HG02884 (cell line): ENCODE measurements at regions not wholly inside any gene's neighbourhood (a gene's known extent, or its start where the extent isn't known, plus 50 kb on each side); places are given as distances from the start of the nearest gene placed in this dataset.

Source experiments
- ATAC-seq: cut with Tn5 transposase; IDR thresholded peaks from one replicate; pipeline ENCODE4 v1.9.1; 2021; ENCODE audit warnings: mild to moderate bottlenecking, moderate library complexity; ENCODE audit not compliant: unreplicated experiment

DNA sequence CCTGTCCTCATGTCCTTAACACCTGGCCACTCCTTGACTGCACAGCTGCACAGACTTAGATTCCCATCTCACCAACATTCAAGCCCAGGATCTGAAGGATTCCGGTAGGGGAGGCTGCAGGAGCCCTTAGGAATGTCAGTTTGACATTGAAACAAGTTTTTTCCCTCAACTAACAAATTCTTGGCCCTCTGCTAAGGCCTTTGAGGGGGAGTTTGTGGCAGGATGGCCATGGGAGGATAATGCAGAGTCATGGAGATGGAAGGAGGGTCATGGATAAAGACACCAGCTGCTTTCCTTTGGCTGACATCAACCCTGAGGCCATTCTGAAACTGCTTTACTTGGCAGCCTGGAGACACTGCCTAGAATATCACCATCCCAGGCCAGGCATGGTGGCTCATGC lies 63.4 kb upstream of the PPP2R5A start:
- no peak for ATAC-seq

DNA sequence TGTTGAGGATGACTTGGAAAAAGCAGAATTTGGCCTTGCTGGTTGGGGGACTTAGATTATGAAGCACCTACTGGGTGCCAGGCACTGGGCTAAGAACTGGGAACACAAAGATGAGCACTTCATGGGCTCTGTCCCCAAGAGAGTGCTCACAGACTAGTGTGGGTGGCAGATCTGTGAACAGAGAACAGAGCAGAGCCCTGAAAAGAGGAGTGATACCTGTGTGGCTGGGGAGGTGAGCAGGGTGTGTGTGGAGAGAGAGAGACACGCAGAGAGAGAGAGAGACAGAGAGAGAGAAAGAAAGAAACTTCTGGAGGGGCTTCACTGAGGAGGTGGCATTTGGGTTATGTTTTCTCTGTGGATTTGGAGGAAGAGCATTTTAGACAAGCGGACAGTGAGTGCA lies 61.1 kb upstream of the PPP2R5A start:
- no peak for ATAC-seq

DNA sequence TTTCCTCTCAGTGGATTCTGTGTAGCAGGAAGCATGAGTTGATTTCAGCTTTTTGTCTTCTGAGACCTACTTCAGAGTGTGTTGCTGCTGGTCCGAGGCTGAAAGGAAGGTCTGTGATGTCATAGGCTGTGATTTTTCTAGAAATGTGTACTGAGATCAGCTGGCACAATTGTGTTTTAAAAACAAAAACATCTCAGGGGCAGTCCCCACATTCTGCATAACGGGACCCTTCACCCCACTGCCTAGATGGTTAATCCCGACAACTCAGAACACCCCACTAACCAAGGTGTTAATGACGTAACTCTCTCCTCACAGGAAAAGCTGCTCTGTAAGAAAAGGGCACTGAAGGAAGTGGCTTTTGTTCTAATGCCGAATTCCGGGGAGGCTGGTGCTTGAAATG lies 59.8 kb upstream of the PPP2R5A start:
- no peak for ATAC-seq

DNA sequence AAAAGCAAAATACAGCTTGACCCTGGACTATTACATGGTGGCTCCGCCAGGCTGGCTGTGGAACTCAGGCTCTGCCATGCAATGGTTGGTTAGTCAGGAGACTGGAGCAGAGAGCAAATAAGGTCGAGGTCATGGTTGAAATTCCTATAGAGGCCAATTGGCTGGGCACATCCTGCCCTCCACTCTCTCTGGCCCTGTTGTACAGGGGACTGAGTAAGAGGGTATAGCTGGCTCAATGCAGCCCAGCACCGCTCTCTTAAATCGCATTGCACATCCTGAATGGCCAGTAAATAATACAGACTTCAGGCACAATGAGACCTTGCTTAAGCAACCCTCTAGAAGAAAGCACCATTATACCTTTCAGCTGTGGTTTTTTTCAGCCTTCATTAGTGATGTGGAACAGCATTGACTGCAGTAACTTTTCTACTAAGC lies 59.3 kb upstream of the PPP2R5A start:
- peak; percentile 45 for ATAC-seq

DNA sequence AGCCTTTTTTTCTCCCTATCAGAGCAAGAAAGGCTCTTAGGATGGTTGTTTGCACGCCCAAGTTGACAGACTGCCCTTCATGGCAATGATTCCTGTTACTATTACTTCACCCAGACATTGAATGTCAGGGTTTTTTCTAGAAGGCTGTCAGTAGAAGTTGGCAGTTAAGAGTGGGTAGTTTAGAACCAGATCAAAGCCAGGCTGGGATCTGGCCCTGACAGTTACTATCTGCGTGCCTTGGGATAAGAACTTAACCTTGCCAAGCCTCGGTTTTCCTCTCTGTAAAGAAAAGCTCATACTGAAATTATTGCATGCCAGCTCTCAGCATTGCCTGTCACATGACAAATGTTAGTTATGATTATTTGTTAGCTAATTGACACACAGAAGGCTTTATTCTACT lies 58.7 kb upstream of the PPP2R5A start:
- no peak for ATAC-seq

DNA sequence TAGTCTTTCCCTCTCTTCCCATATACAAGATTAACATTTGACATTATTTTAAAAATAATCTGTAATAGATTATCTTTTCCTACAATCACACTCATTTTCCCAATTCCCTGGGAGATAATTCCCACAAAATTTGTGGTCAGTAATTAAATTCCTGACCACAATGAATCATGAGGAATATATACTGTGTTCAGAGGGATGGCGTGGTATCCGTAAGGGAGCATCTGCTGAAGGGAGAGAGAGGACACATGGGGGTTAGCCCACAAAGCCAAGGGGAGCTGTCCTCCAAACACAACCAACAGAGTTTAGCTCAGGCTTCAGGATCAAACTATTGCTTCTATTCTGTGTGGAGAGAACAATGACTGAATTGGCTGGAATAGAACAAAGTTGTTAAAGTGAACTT lies 57.1 kb upstream of the PPP2R5A start:
- no peak for ATAC-seq

DNA sequence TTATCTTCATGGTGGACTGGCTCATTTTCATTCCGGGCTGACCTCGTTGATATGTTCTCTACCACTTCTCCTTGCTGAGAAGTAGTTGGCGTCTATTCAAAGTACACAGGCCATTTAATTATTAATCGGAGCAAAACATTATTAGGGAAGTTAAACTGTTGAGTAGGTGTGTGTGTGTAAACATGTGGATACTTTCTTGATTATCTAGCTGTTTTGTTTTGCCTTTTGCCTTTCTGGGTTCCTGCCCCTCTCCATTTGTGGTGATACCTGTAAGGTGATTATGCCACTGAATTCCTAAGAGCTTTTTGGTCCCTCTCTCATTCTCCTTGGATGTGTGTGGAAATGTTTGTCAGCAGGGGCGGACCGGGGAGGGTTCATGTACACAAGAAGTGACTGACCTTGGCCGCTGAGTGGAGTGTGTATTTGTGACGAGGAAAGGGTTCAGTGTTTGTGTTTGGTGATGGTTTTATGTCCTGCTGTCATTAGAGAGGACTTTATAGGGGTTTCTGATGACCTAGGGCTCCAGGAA lies 56.6 kb upstream of the PPP2R5A start:
- ATAC-seq = no peak

DNA sequence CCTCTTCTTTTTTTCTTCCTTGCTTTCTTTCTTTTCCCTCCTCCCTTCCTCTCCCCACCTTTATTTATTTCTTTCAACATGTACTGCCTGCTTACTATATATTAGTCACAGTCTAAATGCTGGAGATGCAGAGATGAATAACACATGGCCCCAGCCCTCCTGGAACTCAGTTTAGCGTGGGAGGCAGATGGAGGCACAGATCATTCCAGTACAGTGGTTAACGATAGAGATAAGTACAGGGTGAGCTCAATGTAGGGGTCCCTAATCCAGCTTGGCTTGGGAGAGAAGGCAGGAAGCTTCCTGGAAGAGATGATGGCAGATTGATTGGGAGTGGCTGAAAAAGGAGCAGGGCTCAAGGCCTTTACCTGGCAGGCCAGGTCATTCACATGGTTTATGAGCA lies 55.6 kb upstream of the PPP2R5A start:
- no peak for ATAC-seq

DNA sequence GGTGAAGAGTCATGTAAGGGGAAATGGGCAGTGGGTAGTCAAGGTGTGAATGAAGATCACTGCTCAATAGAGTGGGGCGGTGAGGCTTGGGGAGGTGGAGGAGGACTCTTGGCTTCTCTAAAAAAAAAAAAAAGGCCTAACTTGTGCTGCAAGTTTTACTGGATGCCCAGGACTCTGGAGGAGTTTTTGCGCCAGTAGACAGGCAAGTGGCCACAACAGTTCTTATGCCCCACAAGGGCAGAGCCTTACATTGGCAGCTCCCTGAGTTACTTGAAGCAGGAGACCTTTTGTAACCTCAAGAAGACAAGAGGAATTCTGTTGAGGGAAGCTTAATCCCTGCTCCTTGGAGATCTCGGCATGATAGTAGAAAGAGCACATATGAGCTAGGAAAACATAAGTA lies 54.9 kb upstream of the PPP2R5A start:
- ATAC-seq = no peak

DNA sequence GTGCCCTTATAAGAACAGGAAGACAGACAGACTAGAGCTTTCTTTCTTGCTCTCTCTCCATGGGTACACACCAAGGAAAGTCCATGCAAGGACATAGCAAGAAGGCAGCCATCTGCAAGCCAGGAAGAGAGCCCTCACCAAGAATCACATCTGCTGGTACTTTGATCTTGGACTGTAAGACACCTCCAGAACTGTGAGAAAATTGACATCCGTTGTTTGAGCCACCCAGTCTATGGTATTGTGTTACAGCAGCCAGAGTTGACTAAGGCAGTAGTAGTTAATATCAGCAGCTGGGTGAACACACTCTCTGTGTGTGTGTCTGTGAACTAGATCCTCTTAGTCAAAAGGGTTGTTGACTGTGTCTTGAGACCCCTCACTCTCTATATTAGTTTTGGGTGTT lies 53.8 kb upstream of the PPP2R5A start:
- no peak for ATAC-seq

DNA sequence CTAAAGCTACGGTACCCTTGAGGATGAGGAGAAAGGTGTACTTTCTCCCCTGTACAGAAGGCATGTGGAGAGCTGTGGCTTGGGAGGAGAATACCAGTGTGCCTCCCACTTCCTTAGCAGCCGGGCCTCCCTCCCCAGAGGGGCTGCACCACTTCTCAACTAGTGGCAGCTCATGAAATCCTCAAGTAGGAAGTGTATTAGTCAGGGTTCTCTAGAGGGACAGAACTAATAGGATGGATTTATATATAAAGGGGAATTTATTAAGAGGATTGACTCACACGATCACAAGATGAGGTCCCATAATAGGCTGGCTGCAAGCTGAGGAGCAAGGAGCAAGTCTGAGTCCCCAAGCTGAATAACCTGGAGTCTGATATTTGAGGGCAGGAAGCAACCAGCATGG lies 53.1 kb upstream of the PPP2R5A start:
- ATAC-seq = no peak

DNA sequence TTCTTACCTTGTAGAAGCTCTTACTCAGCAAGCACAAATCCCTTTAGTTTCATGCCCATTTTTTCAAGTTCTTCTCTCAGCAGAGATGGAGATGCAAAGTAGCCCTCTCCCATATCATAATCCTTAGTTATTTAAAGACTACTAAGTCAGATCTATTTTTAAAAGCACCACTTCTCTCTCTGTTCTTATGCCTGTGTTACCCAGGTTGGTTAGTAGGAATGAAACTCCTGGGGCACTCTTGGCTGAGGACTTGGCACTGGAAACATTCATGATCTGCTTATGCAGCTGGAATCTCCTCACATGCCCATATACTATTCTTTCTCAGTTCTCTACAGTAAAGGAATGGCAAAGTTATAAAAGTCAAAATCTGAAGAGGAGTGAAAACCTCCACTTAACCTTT lies 51.9 kb upstream of the PPP2R5A start:
- ATAC-seq = no peak

DNA sequence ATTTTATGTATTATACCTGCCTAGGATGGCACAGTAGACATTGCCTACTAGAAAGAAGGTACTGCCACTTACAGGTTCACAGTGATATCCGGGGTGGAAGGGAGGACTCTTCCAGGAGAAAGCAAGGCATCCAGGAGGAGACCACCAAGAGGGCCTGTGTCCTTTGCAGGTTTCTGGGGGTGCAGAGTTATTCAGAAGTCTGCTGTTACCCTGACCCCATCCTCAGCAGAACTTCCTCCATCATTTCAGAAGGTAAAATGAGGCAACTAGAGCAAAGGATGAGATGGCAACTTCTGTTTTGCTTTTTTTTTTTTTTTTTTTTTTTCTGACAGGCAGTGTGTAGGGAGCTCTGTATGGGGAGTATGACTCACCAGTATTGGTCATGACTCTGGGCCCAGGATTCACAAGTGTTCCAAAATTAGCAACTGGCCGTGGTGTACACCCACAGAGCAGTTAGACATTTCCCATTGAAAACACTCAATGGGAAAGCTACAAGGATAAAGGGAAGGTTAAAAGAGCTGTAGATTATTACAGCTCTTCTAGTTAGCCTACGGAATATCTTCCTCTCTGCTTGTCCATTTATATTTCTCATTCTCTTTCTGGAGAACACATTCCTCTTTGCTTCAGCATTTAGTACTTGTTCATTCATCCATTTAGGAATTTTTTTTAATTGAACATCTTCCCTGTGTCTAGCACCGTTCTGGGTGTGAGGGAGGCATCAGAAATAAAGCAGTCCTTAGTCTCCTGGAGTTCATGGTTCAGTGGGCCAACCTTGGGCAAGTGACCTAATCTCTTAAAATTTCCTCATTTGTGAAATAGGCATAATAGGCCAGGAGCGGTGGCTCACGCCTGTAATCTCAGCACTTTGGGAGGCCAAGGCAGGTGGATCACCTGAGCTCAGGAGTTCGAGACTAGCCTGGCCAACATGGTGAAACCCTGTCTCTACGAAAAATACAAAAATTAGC lies 50.5 kb upstream of the PPP2R5A start:
- peak; percentile 83 for ATAC-seq
